GM12864 (cell line): ENCODE measurements at regions not wholly inside any gene's neighbourhood (a gene's known extent, or its start where the extent isn't known, plus 50 kb on each side); places are given as distances from the start of the nearest gene placed in this dataset.

Source experiments
- DNase-seq: peaks from one replicate; pipeline ENCODE4 v3.0.0-alpha.2; 2011; ENCODE audit warnings: low read depth
- H3K4me3 ChIP-seq: 2 replicates; pipeline ENCODE4 v1.5.1; 2011; ENCODE audit warnings: mild to moderate bottlenecking, low read depth, low read length, control low read depth
- TF ChIP-seq, protein P1 (sequence below): IDR thresholded peaks from 2 replicates; pipeline ENCODE4 v1.5.1; 2011; ENCODE audit warnings: low read depth, mild to moderate bottlenecking, moderate library complexity, low read length, control low read depth, inconsistent platforms; ENCODE audit errors: missing control alignments

GRCh38 chr15:25236143-25236860, 202.5 kb downstream of the UBE3A start:
- DNase-seq = no peak
- no peak overlapping the region for H3K4me3 ChIP-seq
- TF ChIP-seq, protein P1, sequence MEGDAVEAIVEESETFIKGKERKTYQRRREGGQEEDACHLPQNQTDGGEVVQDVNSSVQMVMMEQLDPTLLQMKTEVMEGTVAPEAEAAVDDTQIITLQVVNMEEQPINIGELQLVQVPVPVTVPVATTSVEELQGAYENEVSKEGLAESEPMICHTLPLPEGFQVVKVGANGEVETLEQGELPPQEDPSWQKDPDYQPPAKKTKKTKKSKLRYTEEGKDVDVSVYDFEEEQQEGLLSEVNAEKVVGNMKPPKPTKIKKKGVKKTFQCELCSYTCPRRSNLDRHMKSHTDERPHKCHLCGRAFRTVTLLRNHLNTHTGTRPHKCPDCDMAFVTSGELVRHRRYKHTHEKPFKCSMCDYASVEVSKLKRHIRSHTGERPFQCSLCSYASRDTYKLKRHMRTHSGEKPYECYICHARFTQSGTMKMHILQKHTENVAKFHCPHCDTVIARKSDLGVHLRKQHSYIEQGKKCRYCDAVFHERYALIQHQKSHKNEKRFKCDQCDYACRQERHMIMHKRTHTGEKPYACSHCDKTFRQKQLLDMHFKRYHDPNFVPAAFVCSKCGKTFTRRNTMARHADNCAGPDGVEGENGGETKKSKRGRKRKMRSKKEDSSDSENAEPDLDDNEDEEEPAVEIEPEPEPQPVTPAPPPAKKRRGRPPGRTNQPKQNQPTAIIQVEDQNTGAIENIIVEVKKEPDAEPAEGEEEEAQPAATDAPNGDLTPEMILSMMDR = no peak

DNA sequence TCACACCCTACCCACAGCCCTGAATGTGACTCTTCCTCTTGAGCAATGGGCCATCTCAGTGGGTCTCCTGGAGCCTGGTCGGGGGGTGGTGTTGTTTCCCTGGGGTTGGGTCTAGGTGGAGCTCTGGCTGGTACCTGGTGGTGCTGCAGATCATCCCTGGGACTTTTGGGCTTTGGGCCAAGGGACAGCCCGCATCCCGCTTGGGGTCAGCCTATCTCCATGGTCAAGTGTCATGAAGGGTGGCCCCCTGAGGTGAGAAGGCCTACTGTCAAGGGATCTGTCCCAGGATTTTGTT, 202.0 kb downstream of the UBE3A start:
- TF ChIP-seq, protein P1 = no peak
- DNase-seq = no peak
- H3K4me3 ChIP-seq = no peak overlapping the region

GRCh38 chr15:25237291-25237978, 201.4 kb downstream of the UBE3A start:
- H3K4me3 ChIP-seq = no peak overlapping the region
- TF ChIP-seq, protein P1 = no peak
- DNase-seq = no peak

GRCh38 chr15:25238126-25238525, 200.7 kb downstream of the UBE3A start:
- TF ChIP-seq, protein P1 = no peak
- no peak for DNase-seq
- H3K4me3 ChIP-seq = no peak overlapping the region

- TF ChIP-seq, protein P1 = no peak
- no peak for DNase-seq
- no peak overlapping the region for H3K4me3 ChIP-seq
Observed at GRCh38 chr15:25238716-25239470, 199.9 kb downstream of the UBE3A start.

- DNase-seq = no peak
- TF ChIP-seq, protein P1 = no peak
- no peak overlapping the region for H3K4me3 ChIP-seq
Observed at GRCh38 chr15:25239471-25240345, 199.1 kb downstream of the UBE3A start.
